NCI-H748 (cell line): ENCODE measurements at regions not wholly inside any gene's neighbourhood (a gene's known extent, or its start where the extent isn't known, plus 50 kb on each side); places are given as distances from the start of the nearest gene placed in this dataset.

Experiments
- DNase-seq: peaks from one replicate; lab custom pipeline; 2025; ENCODE audit not compliant: unreplicated experiment; lab: John Stamatoyannopoulos, UW

DNA sequence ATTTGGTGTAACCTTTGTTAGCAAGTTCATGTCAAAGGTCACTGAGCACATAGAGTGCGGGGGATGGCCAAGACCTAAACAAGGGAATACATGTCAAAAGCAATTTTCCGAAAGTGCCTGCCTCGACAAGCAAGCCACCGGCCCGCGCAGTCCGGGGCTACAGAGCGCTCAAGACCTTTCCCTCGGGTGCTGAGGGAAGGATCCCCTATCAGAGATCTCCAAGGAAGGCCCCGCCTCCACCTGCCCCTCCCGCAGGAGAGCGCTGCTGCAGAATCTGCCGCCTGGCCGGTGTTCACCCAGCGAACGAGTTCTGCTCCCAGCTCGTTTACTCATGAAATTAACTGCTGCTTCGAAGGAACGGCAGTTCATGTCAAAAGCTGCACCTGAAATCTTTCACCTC is 252.7 kb downstream of the BMP7 start:
- peak; percentile 6 for DNase-seq

DNA sequence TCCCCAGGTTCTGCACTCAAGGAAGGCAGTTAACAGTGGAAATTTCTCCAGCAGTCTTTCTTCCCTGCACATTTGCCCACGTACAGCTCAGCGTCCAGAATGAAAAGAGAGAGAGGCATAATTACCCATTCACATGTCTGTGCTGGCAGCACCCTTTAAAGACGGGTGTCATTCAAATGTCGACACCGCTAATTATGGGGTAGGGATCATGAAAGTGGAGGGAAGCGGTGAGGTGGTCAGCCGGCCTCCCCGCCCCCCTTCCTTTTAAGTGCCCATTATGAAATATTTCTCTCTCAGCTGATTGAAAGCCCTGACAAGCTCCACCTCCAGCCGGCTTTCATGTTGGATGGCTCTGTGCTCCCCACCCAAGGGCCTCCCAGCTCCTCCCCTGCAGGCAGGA is 246.1 kb downstream of the BMP7 start:
- peak; percentile 73 for DNase-seq

DNA sequence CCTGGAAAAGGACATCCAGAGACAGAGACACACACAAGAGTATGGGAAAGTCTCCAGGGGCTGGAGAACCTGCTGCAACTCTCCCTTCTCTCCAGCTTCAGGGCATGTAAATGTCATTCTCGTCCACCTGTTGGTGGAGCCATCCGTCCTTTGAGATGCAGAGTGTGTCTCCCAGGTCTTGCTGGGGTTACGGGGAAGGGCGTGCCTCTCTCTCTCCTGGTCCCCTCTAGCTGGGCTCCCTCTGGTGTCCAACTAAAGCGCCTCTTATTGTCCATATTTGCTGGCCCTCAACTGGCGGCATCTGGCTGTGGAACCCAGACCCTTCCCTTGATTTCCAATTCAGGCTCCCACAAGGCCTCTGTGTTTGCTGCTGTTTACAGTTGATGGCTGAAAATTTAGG is 244.1 kb downstream of the BMP7 start:
- DNase-seq, result no peak

DNA sequence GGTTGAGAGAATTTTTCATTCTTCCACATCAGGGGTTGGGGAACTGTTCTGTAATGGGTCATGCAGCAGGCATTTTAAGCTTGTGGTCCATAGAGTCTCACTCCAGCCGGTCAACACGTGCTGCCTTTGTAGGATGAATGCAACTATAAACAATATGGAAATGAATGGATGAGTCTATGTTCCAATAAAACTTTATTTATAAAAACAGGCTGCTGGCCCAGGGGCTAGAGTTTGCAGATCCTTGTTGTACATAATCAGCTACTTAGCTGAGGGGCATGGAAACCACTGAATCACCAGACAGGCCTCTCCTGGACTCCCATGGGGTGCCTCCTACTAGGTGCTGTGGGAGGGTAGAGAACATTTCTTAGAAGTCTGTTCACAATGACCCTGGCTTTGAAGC is 243.4 kb downstream of the BMP7 start:
- no peak for DNase-seq

DNA sequence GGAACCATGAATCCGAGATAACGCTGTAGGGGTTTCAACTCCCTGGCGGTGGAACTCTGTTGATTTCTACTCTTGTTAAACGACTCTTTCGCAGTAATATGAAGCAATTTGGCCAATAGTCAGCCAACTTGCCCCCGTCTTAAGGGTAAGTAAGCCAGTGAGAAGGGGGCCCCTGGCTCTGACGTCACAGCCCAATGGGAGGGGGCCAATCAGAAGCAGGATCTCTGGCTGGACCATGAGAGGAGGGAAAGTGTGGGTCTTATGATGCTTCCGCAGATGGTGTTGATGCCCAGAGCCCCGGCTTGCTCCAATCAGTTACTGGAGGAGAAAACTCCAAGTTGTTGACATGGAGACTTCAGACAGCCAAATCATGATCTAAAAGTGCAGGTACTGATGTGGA is 242.4 kb downstream of the BMP7 start:
- DNase-seq, result no peak

DNA sequence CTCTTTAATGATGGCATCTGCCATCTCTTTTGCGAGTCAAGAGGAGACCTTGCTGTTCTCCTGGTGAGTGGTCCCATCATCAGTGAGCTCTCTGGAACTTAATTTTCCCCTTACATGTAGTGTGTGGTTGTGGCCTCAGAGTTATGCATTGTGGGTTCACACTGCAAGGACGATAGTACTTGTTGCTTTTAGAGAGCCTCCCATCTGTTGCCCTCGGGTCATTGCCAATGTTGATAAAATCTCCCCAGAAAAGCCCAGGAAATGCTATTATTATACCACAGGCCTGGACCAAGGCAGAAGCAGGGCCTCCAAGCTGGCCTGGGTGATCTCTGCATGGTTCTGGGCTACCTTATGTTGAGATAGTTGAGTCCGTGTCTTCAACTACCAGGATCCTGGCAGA is 241.6 kb downstream of the BMP7 start:
- DNase-seq, result no peak

DNA sequence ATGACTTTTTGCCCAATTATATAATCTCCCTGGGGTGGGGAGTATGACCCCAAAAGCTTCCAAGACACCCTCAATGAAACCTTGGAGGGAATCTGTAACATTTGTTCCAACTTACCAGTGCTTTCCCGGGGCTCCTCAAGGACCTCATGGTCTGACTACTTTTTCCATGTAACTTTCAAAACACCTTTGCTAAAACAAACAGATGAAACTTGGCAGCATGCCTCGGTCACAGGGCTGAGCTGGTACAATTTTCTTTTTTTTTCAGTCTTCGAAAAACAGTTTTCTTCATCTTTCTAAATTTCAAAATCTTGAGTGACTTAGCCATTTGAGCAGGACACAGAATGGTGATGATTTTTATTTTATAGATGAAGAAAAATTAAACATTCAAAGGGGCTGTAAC is 241.2 kb downstream of the BMP7 start:
- DNase-seq, result no peak

DNA sequence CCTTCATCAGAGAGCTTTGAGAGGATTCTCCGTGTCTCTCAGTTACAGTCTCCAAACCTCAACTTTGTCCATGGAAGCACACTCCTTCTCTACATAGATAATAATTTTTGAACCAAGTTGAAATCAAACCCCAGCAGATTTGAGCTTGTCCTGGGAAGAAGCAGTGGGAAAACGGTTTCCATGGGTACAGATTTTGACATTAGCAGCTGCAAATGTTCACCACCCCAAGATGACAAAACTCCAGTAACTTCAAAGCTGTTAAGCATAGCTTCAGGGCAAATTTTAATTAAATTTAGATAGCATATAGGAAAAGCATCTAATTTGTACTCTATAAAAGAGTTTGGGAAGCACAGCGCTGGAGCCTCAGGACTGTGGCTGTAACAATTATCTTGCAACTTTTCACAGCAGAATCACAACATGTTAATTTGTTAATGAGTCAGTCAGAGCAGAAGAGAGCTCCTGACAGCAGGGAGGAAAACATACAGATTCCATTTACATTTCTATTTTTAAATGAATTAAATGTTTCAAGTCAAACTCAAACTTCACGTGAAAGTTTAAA is 240.7 kb downstream of the BMP7 start:
- no peak for DNase-seq

DNA sequence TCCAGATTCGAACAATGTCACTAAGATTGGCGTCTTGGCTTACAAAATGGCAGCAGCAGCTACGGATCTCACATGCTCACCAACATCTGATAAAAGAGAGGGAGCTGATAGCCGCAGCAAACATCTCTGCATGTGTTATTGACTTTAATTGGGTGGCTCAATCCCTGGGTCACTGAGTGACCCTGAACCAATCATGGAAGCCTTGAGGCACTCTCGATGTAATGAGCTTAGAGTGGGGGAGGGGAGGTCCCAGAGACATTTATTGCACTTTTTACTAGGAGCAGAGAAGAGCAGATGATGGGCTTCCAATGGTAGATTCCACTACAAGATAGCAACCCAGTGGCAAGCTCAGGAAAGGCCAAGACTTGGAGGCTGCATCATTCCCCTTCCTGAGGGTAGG is 238.7 kb downstream of the BMP7 start:
- DNase-seq, result no peak

DNA sequence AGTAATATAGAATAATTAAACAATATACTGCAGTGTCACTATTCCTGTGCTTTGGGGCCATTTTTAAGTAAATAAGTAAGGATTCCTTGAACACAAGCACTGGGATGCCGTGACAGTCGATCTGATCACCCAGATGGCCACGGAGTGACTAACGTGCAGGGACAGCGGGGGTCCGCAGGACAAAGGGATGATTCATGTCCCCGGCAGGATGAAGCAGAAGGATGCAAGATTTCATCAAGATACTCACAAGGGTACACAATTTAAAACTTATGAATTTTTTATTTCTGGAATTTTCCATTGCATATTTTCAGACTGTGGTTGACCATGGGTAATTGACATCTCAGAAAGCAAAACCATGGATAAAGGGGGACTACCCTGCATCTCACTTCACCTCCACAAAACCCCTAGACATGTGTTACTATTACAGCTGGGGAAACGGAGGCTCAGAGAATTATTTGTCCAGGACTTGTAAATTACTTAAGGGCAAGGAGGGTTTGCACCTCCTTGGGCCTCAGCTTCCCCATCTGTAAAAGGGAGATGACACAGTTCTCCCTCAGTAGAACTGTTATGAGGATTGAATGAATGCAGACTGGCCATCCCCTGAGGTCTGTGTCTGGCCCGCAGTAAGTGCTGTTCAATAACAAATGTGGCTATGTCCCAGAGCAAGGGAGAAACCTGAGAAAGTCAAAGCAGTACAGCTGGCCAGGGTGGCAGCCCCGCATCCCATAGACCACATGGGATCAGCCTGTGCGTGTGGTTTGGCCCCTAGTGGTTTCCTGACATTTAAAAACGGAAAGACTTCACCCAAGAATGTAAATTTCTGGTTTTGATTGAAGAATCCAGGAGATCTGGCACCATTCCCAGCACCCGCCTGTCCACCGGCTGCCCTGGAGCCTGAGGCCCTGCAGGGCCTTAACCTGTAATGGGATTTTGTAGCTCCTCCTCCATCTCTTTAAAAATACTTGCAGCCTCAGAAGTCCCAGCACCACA is 235.5 kb downstream of the BMP7 start:
- no peak for DNase-seq

DNA sequence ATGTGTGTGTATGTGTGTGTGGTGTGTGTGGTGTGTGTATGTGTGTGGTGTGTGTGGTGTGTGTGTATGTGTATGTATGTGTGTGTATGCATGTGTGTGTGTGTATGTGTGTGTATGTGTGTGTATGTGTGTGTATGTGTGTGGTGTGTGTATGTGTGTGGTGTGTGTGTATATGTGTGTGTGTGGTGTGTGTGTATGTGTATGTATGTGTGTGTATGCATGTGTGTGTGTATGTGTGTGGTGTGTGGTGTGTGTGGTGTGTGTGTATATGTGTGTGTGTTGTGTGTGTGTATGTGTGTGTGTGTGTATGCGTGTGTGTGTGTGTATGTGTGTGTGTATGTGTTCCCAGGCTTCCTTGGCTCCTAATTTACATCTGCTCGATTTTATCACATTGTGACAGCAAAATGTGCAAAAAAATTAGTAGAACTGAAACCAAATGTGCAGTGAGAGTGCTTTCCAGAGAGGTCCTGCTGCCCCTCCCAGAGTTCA is 234.5 kb downstream of the BMP7 start:
- no peak for DNase-seq

DNA sequence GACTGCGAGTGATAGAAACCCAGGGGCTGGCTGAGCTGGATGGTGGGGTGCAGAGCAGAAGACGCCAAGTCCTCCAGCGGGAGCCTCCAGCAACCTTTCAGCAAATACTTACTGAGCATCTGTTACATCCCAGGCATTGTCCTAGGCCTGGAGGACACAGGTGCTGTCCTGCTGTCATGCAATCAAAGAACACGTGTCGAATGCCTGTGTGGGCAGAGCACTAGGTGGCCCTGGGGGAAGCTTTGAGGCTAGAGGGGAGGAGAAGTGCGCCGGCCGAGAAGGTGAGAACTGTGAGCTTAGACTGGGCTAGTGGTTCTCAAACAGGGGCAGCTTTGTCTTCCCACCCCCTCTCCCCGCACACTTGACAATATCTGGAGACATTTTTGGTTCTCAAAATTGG is 233.6 kb downstream of the BMP7 start:
- no peak for DNase-seq

DNA sequence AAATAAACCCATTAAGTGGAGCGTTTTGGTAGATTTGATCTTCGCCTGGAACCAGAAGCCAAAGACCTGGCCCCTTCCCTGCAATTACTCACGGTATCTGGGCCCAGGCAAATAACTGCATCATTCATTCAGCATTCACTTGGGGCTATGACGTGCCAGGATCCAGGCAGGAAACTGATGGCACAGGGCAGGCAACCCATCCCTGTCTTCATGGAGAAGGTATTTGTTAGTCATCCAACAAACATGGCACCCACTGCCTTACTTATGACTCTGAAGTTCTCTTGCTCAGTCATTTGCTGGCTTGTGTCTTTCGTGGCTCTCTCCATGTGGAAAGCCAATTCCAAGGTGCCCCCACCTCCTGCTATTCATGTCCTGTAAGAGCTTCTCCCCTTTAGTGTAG is 232.4 kb downstream of the BMP7 start:
- DNase-seq, result no peak

DNA sequence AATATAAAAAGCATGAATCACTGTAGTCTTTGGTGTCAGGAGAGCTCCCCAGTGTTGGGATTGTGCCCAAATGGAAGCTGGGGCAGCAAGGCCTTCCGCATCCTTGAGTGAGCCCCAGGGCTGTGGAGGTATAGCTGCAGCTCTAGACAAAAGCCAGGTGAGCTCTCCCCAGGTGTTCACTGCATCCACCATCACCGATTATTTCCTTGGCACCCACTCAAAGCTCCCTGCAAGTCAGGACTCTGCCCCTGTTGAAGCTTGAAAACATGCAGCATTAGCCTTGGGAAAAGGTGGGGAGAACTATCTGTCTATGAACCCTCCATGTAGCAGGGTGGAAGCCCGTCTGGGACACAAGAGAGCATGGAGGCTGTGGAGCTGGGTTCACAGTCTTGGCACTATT is 228.8 kb downstream of the BMP7 start:
- no peak for DNase-seq

DNA sequence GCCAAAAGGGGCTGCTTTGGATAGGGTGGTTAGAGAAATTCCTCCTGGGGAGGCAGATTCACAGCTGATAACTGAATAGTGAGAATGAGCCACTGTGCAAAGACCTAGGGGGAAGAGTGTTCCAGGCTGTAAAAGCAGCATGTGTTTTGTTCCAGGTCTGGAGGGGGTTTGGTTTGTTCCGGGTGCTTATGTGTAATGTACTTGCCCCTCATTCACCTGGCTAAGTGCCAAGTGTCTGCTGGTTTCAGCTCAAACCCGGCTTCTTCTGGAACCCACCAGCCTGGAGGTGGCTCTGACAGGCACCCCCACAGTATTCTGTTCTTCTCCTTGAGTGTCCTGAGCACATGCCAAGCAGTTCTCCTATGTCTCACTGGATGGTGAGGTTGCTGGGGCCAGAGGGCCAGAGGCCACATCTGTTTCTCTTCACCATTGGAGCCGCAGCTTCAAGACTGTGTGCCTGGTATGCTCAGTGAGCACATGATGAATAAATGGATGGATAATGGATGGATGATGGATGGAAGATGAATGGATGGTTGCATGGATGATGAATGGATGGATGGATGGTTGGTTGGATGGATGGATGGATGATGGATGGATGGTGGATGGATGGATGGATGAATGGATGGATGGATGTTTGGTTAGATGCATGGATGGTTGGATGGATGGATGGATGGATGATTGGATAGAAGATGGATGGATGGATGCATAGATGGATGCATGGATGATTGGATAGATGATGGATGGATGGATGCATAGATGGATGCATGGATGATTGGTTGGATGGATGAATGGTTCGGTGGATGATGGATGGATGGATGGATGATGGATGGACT is 227.6 kb downstream of the BMP7 start:
- no peak for DNase-seq

DNA sequence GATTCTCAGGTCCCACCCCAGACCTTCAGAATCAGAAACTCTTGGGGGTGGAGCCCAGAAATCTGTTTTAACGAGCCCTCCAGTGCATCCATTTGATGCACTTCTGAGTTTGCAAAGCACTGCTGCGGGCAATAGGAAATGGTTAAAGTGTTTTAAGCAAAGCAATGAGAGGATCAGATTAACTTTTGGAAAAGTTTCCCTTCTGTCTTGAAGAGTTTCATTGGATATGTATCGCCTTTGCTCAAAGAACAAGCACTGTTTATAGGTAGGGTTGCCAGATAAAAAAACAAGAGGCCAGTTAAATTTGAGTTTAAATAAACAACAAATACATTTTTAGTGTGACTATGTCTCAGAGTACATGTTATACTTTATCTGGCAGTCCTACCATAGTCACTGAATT is 226.0 kb downstream of the BMP7 start:
- DNase-seq, result no peak

DNA sequence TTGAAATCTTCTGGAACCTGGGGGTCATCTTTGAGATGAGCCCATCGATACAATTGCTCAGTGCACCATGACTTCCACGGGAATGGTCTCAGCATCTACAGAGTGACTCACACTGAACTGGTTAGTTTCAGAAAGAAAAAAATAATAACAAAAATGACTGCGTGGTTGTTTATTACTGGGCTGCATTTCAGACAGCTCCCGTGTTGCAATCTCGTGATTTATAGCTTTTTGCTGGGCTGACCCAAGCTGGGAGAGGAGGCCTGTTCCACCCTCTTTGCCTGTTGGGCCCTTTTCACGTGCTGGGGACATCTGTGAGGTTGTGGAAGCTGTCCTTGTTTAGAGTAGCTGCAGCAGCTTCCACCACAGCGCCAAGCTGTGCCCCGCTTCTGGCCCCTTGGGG is 225.5 kb downstream of the BMP7 start:
- no peak for DNase-seq

DNA sequence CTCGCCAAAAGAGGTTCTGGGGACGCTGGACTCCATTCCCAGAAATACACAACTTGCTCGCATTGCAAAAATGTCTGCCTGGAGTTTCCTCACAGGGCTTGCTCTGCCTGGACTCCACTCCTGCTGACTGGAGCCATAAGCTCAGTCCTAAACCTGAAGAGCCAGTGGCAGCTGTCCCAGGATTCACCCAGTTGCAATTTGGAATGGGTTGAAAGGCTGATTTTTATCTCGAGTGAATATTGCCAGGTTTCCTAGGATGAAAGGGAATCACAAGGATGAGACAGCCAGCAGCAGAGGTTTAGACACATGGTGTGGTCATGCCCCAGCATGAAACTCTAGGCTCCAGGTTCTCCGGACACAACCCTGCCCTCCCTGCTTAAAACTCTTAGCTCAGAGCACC is 223.3 kb downstream of the BMP7 start:
- DNase-seq, result no peak

DNA sequence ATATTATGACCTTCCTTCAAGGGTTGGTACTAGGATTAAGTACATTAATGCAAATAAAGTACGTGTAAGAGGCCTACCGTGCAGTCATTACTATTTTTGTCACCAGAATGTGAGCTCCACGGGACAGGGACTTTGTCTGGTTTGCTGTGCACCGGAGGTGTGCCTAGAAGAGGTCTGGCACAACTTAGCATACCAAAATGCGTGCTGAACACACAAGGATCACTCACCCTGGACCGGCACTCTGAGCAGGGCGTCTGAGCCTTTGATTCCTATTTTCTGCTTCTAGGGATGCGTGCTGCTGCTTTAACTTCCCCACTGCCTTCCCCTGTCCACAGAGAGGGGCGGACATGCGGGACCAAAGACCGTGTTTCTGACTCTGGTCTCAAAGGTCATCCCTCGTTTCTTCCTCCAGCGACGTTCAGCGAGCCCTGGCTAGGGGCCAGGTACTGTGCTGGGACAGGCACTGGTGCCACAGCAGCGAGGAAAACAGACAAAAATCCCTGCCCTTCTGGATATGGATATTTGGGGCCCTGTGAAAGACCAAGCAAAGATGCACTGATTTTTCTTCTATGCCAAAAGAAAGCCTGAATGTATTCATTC is 222.7 kb downstream of the BMP7 start:
- DNase-seq, result no peak

DNA sequence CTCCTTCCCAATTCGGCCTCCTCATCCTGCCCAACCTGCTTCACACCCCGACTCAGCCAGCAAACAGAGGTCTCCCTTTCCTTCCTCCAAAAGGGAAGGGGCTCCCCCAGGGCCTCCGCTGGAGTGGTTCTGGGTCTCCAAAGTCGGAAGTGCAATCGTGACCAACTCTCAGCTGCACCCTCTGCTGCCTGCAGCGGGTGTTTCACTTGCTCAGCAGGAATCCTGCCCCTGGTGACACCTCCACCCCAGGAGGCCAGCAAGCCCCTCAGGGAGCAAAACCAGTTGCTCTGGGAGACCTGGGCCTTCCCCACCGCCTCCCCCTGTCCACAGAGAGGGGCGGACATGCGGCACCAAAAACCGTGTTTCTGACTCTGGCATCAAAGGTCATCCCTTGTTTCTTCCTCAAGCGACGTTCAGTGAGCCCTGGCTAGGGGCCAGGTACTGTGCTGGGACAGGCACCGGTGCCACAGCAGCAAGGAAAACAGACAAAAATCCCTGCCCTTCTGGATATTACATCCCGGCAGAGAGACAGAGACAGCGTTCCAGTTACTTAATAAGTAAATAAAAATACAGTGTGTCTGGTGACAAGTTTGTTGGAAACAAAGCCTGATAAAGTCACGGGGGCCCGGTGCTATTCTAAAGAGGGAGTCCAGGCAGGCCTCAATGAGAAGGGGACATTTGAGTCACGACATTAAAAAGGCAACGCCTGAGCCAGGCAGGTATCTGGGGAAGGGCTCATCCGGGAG is 219.0 kb downstream of the BMP7 start:
- no peak for DNase-seq
